ENCODE measurements at regions not wholly inside any gene's neighbourhood (a gene's known extent, or its start where the extent isn't known, plus 50 kb on each side); places are given as distances from the start of the nearest gene placed in this dataset.
A peak's percentile ranks its signal among the peaks of the same experiment; 100 is the strongest.

GRCh38 chr11:90453525-90453924, 230.7 kb upstream of the CHORDC1 start (continued):
- no peak for TF ChIP-seq ZNF600 (tag by site-specific recombination; IDR thresholded peaks at IDR 0.05)
- TF ChIP-seq ZNF248 (tag by site-specific recombination; IDR thresholded peaks at IDR 0.05), result no peak
- TF ChIP-seq, protein P1, sequence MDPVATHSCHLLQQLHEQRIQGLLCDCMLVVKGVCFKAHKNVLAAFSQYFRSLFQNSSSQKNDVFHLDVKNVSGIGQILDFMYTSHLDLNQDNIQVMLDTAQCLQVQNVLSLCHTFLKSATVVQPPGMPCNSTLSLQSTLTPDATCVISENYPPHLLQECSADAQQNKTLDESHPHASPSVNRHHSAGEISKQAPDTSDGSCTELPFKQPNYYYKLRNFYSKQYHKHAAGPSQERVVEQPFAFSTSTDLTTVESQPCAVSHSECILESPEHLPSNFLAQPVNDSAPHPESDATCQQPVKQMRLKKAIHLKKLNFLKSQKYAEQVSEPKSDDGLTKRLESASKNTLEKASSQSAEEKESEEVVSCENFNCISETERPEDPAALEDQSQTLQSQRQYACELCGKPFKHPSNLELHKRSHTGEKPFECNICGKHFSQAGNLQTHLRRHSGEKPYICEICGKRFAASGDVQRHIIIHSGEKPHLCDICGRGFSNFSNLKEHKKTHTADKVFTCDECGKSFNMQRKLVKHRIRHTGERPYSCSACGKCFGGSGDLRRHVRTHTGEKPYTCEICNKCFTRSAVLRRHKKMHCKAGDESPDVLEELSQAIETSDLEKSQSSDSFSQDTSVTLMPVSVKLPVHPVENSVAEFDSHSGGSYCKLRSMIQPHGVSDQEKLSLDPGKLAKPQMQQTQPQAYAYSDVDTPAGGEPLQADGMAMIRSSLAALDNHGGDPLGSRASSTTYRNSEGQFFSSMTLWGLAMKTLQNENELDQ (tag by site-specific recombination; IDR thresholded peaks at IDR 0.05; ENCODE audit: low read depth), result no peak

- TF ChIP-seq ZNF169 (tag by site-specific recombination; IDR thresholded peaks at IDR 0.05) (no peak), WT1 (tag by site-specific recombination; IDR thresholded peaks at IDR 0.05) (no peak), ZNF10 (tag by site-specific recombination; IDR thresholded peaks at IDR 0.05) (no peak), ZNF37A (tag by site-specific recombination; IDR thresholded peaks at IDR 0.05) (no peak), ZNF707 (tag by site-specific recombination; IDR thresholded peaks at IDR 0.05) (no peak), ZNF26 (tag by site-specific recombination; IDR thresholded peaks at IDR 0.05) (no peak), ZNF133 (tag by site-specific recombination; IDR thresholded peaks at IDR 0.05) (no peak), ZNF514 (tag by site-specific recombination; IDR thresholded peaks at IDR 0.05) (no peak), SCRT1 (tag by site-specific recombination; IDR thresholded peaks at IDR 0.05; ENCODE audit: borderline replicate concordance) (no peak), ZNF211 (tag by site-specific recombination; IDR thresholded peaks at IDR 0.05; ENCODE audit: low read depth) (no peak), ZNF223 (tag by site-specific recombination; IDR thresholded peaks at IDR 0.05) (no peak), GLI2 (tag by site-specific recombination; IDR thresholded peaks at IDR 0.05; ENCODE audit: borderline replicate concordance, low read depth) (no peak), ZNF549 (tag by site-specific recombination; IDR thresholded peaks at IDR 0.05) (no peak), ZNF521 (tag by site-specific recombination; IDR thresholded peaks at IDR 0.05) (no peak)
- H3K27ac ChIP-seq (ENCODE audit: extremely low read depth, low read depth, low read length), result no peak overlapping the region
- ChIA-PET POLR2A (no interaction called here), CTCF (interaction anchor here (1.0 kb wide), 1 partner anchor 10 kb away, joined by 3 read pairs; no protein-coding TSS in a partner anchor)
- H3K36me3 ChIP-seq (ENCODE audit: control insufficient read depth in 2 of 2, insufficient read depth in 1 of 2, low read length in 2 of 2), result no peaks in the 10 kb centered on the region
- no peak overlapping the region for H3K4me3 ChIP-seq (ENCODE audit: low read depth, low read length)
- H3K4me1 ChIP-seq (ENCODE audit: control insufficient read depth, insufficient read depth, low read length), result no peaks in the 10 kb centered on the region
- H3K9me3 ChIP-seq (ENCODE audit: control insufficient read depth, insufficient read depth, low read depth, low read length), result no peaks in the 10 kb centered on the region
These were observed 226.8 kb upstream of the CHORDC1 start for GRCh38 chr11:90449606-90450005.

DNA sequence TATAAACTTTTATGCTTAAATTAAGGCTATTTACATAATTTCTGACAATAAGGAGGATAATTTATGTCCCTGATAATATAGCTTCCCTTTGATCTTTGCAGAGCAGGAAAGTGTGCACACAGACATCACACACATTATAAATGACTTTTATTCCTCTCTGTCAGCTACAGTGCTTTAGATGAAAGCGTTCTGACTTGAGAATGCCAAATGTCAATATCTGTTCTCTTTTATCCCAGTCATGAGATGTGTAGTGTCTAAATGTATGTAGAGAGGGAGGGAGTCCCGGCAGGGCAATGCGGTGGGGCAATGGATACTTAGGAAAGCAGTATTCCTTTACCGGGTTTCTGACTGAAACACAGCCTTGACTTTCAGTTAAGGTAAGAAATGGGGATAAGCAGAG, 225.4 kb upstream of the CHORDC1 start:
- H3K4me3 ChIP-seq (ENCODE audit: low read depth, low read length), result no peak overlapping the region
- H3K36me3 ChIP-seq (ENCODE audit: control insufficient read depth in 2 of 2, insufficient read depth in 1 of 2, low read length in 2 of 2), result no peaks in the 10 kb centered on the region
- ChIA-PET POLR2A (no interaction called here), CTCF (no interaction called here)
- no peaks in the 10 kb centered on the region for H3K4me1 ChIP-seq (ENCODE audit: control insufficient read depth, insufficient read depth, low read length)
- H3K9me3 ChIP-seq (ENCODE audit: control insufficient read depth, insufficient read depth, low read depth, low read length), result no peaks in the 10 kb centered on the region
- H3K27ac ChIP-seq (ENCODE audit: extremely low read depth, low read depth, low read length), result no peak overlapping the region
- TF ChIP-seq ZNF660 (tag by site-specific recombination; IDR thresholded peaks at IDR 0.05) (no peak), TCF7L2 (IDR thresholded peaks at IDR 0.05; ENCODE audit: borderline replicate concordance, low read depth, low read length) (peak; percentile 43; the same call in 1 of the 2 replicates), ZNF426 (tag by site-specific recombination; IDR thresholded peaks at IDR 0.05) (no peak)
- TF ChIP-seq, protein P2, sequence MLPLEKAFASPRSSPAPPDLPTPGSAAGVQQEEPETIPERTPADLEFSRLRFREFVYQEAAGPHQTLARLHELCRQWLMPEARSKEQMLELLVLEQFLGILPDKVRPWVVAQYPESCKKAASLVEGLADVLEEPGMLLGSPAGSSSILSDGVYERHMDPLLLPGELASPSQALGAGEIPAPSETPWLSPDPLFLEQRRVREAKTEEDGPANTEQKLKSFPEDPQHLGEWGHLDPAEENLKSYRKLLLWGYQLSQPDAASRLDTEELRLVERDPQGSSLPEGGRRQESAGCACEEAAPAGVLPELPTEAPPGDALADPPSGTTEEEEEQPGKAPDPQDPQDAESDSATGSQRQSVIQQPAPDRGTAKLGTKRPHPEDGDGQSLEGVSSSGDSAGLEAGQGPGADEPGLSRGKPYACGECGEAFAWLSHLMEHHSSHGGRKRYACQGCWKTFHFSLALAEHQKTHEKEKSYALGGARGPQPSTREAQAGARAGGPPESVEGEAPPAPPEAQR (tag by site-specific recombination; IDR thresholded peaks at IDR 0.05), result no peak
